OCI-LY1 (cell line): ENCODE measurements at regions not wholly inside any gene's neighbourhood (a gene's known extent, or its start where the extent isn't known, plus 50 kb on each side); places are given as distances from the start of the nearest gene placed in this dataset.

Experiments
- H2AFZ ChIP-seq: fragments of 200-600 bp; sonication (generic), shearing (Covaris generic); 2 replicates; pipeline ENCODE4 v1.6.0; 2014; ENCODE audit warnings: antibody characterized with exemption, mild to moderate bottlenecking, low read length
- H3F3A ChIP-seq: fragments of 200-600 bp; sonication (generic), shearing (Covaris generic); 2 replicates; pipeline ENCODE4 v1.6.0; 2014; ENCODE audit warnings: mild to moderate bottlenecking, antibody characterized with exemption, low read length, moderate library complexity; ENCODE audit not compliant: insufficient read depth
- H3K27ac ChIP-seq: fragments of 200-600 bp; sonication (generic); 2 replicates; pipeline ENCODE4 v1.5.1; 2014; ENCODE audit warnings: low read length, mixed run types, mild to moderate bottlenecking, low read depth; ENCODE audit not compliant: poor library complexity, severe bottlenecking
- H3K27me3 ChIP-seq: fragments of 200-600 bp; sonication (generic); 2 replicates; pipeline ENCODE4 v1.6.0; 2014; ENCODE audit warnings: antibody characterized with exemption, mild to moderate bottlenecking, low read length, moderate library complexity; ENCODE audit not compliant: insufficient read depth
- H3K36me3 ChIP-seq: fragments of 200-600 bp; sonication (generic); 2 replicates; pipeline ENCODE4 v1.6.1; 2014; ENCODE audit warnings: mild to moderate bottlenecking, antibody characterized with exemption, low read length, moderate library complexity, mixed read lengths; ENCODE audit not compliant: insufficient read depth
- H3K4me1 ChIP-seq: fragments of 200-600 bp; sonication (generic); 2 replicates; pipeline ENCODE4 v1.5.1; 2014; ENCODE audit warnings: mild to moderate bottlenecking, low read length, moderate library complexity; ENCODE audit not compliant: insufficient read depth, severe bottlenecking
- H3K4me2 ChIP-seq: fragments of 200-600 bp; sonication (generic), shearing (Covaris generic); 2 replicates; pipeline ENCODE4 v1.6.1; 2014; ENCODE audit warnings: low read length
- H3K4me3 ChIP-seq: fragments of 200-600 bp; sonication (generic); 2 replicates; pipeline ENCODE4 v1.5.1; 2014; ENCODE audit warnings: low read length, low read depth, mild to moderate bottlenecking, mixed read lengths; ENCODE audit not compliant: poor library complexity, severe bottlenecking
- H3K79me2 ChIP-seq: fragments of 200-600 bp; shearing (Covaris generic); 2 replicates; pipeline ENCODE4 v1.6.1; 2016; ENCODE audit warnings: mixed run types, low read length, mixed read lengths; ENCODE audit not compliant: insufficient read depth
- H3K9ac ChIP-seq: fragments of 200-600 bp; sonication (generic), shearing (Covaris generic); 2 replicates; pipeline ENCODE4 v1.6.1; 2014; ENCODE audit warnings: mild to moderate bottlenecking, low read length, mixed read lengths
- H3K9me2 ChIP-seq: fragments of 200-600 bp; sonication (generic), shearing (Covaris generic); 2 replicates; pipeline ENCODE4 v1.6.1; 2014; ENCODE audit warnings: low read depth, mild to moderate bottlenecking, low read length, mixed read lengths
- H3K9me3 ChIP-seq: fragments of 200-600 bp; shearing (Covaris generic); 2 replicates; pipeline ENCODE4 v1.6.1; 2014; ENCODE audit warnings: low read length, mixed read lengths
- H4K20me1 ChIP-seq: fragments of 200-600 bp; sonication (generic), shearing (Covaris generic); 2 replicates; pipeline ENCODE4 v1.6.0; 2016; ENCODE audit warnings: mild to moderate bottlenecking, low read length; ENCODE audit not compliant: insufficient read depth
- EZH2 ChIP-seq: fragments of 200-600 bp; sonication (generic), shearing (Covaris generic); IDR thresholded peaks from 2 replicates; pipeline ENCODE4 v1.8.0; 2017; ENCODE audit warnings: borderline replicate concordance, mixed run types, mild to moderate bottlenecking, antibody characterized with exemption, low read length, moderate library complexity, mixed read lengths
- TF ChIP-seq, protein P1 (sequence below): fragments of 200-600 bp; sonication (generic), shearing (Covaris generic); IDR thresholded peaks from 2 replicates; pipeline ENCODE4 v1.5.1; 2017; ENCODE audit warnings: mild to moderate bottlenecking, antibody characterized with exemption, low read length, moderate library complexity, mixed read lengths

DNA sequence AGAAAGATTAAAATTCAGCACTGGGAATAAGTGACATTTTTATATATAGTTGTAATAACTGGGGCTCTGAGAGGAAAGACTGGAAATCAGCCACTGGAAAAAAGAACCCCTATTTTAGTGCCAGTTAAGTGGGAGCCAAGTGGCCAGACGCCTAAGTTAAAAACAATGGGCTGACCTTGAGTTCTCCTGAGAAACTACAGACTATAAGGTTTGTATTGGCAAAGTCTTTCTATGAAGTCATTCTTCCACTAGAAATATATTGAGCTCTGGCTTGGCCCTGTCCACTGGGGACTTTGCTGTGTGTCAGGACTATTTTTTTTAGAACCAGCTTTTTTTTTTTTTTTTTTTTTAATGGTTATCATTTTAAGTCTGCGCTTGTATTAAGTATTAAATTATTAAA, 210.6 kb upstream of the FZD8 start:
- Histone ChIP-seq H3K27ac (no peak overlapping the region), H3F3A (no peaks in the 10 kb centered on the region), H3K27me3 (no peaks in the 10 kb centered on the region), H3K36me3 (no peaks in the 10 kb centered on the region), H3K79me2 (no peaks in the 10 kb centered on the region), H3K9me2 (no peaks in the 10 kb centered on the region), H3K4me1 (no peaks in the 10 kb centered on the region), H2AFZ (no peak overlapping the region), H4K20me1 (no peaks in the 10 kb centered on the region), H3K9me3 (no peaks in the 10 kb centered on the region), H3K4me2 (no peak overlapping the region), H3K9ac (no peak overlapping the region), H3K4me3 (no peak overlapping the region)
- no peak for TF ChIP-seq EZH2
- TF ChIP-seq, protein P1, sequence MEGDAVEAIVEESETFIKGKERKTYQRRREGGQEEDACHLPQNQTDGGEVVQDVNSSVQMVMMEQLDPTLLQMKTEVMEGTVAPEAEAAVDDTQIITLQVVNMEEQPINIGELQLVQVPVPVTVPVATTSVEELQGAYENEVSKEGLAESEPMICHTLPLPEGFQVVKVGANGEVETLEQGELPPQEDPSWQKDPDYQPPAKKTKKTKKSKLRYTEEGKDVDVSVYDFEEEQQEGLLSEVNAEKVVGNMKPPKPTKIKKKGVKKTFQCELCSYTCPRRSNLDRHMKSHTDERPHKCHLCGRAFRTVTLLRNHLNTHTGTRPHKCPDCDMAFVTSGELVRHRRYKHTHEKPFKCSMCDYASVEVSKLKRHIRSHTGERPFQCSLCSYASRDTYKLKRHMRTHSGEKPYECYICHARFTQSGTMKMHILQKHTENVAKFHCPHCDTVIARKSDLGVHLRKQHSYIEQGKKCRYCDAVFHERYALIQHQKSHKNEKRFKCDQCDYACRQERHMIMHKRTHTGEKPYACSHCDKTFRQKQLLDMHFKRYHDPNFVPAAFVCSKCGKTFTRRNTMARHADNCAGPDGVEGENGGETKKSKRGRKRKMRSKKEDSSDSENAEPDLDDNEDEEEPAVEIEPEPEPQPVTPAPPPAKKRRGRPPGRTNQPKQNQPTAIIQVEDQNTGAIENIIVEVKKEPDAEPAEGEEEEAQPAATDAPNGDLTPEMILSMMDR, result no peak

DNA sequence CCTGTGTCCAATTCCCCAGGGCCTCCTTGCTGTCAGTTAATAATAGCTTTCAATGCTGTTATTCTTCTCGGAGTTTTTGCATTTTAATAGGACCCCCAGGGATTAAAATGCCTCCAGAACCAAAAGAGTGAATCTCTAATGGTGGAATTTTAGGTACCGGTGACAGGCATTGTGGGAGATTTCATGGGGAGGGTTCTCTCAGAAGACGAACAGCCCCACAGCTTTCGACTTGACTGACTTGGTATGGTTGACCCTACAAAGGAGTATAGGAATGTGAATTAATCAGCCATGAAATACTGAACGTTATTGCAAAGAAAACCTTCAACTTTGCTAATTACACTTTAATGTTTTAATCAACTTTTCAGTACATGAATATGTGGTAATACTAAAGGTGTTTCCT, 206.3 kb upstream of the FZD8 start:
- Histone ChIP-seq H3F3A (no peaks in the 10 kb centered on the region), H3K27ac (no peak overlapping the region), H3K27me3 (no peaks in the 10 kb centered on the region), H4K20me1 (no peaks in the 10 kb centered on the region), H3K36me3 (no peaks in the 10 kb centered on the region), H3K4me3 (no peak overlapping the region), H2AFZ (no peak overlapping the region), H3K9ac (no peak overlapping the region), H3K4me1 (no peaks in the 10 kb centered on the region), H3K79me2 (no peaks in the 10 kb centered on the region), H3K9me2 (no peaks in the 10 kb centered on the region), H3K4me2 (no peak overlapping the region), H3K9me3 (no peaks in the 10 kb centered on the region)
- TF ChIP-seq, protein P1, result no peak
- TF ChIP-seq EZH2, result no peak

DNA sequence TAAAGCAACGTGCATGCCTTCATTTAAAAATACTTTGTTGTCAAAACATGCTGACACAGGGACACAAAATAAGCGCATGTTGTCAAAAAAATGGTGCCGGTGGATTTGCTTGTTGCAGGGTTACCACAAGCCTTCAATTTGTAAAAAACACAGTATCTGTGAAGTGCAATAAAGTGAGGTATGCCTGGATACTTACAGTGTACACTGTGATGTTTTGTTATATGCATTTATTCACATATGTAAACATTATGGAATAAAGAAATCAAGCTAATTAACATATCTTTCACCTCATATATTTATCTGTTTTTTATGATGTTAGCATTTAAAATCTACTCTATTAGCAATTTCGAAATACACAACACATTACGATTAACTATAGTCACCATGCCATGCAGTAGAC, 202.6 kb upstream of the FZD8 start:
- Histone ChIP-seq H4K20me1 (no peaks in the 10 kb centered on the region), H3K4me2 (no peak overlapping the region), H3K9ac (no peak overlapping the region), H3K27me3 (no peaks in the 10 kb centered on the region), H3K36me3 (no peaks in the 10 kb centered on the region), H3K27ac (no peak overlapping the region), H2AFZ (no peak overlapping the region), H3K4me1 (no peaks in the 10 kb centered on the region), H3K9me2 (no peaks in the 10 kb centered on the region), H3K4me3 (no peak overlapping the region), H3K9me3 (0 out of 2 replicates have a peak, but pooled peaks cover 2% of the 10 kb centered on the region), H3K79me2 (no peaks in the 10 kb centered on the region), H3F3A (no peaks in the 10 kb centered on the region)
- no peak for TF ChIP-seq EZH2
- TF ChIP-seq, protein P1, result no peak
